HG03354 (cell line): ENCODE measurements at regions not wholly inside any gene's neighbourhood (a gene's known extent, or its start where the extent isn't known, plus 50 kb on each side); places are given as distances from the start of the nearest gene placed in this dataset.

Source experiments
- ATAC-seq: cut with Tn5 transposase; IDR thresholded peaks from one replicate; pipeline ENCODE4 v1.9.1; 2021; ENCODE audit warnings: mild to moderate bottlenecking; ENCODE audit not compliant: unreplicated experiment, poor library complexity, severe bottlenecking

DNA sequence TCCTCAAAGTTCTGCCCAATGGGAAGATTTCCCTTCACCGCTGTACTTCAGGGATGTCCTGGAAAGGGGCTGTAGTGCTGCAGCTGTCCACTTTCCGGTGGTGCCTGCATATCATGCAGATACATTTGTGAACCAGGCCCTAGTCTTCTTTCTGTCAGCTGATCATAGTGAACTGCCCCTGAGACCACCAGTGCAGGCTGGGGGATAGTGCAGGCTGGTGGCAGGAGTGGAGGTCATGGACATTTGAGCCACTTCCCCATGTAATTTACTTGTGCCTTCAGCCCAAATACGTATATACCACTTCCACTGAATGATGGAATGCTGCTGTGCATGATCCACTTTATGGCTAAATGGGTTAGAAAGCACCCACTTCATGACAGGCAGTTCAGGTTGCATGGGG, 120.0 kb downstream of the ZNF280B start:
- ATAC-seq, result no peak

DNA sequence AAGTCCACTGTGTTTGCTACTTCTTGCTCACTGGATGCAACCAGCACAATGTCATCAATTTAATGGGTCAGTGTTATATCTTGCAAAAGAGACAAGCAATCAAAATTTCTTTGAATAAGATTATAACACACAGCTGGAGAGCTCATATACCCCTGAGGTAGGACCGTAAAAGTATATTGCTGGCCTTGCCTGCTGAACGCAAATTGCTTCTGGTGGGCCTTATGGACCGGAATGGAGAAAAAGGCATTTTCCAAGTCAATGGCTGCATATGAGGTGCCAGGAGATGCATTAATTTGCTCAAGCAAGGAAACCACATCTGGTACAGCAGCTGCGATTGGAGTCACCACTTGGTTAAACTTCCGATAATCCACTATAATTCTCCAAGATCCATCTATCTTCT, 119.1 kb downstream of the ZNF280B start:
- ATAC-seq, result no peak

- ATAC-seq, result no peak
Measured at GRCh38 chr22:22390989-22391388, 117.6 kb downstream of the ZNF280B start.

DNA sequence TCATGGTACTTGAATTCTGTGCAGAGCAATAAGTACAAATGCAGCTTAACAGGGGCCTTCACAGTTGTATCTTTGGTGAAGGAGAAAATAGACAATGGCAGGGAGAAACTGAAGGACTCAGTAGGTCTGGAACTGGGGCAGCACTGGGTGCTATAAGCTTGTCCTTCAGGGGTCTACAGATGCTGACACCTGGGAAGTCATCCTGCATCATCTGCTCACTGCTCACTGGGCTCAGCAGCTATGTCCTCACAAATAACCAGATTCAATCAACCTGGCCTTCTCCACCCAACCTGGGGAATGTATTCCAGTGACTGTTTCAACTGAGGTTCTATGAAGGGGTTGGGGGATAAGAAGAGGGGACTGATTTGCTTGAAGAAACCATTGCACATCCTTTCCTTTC, 117.0 kb downstream of the ZNF280B start:
- ATAC-seq, result no peak

- no peak for ATAC-seq
Measured at GRCh38 chr22:22392131-22392530, 116.4 kb downstream of the ZNF280B start.

GRCh38 chr22:22394591-22394990, 114.0 kb downstream of the ZNF280B start:
- no peak for ATAC-seq

DNA sequence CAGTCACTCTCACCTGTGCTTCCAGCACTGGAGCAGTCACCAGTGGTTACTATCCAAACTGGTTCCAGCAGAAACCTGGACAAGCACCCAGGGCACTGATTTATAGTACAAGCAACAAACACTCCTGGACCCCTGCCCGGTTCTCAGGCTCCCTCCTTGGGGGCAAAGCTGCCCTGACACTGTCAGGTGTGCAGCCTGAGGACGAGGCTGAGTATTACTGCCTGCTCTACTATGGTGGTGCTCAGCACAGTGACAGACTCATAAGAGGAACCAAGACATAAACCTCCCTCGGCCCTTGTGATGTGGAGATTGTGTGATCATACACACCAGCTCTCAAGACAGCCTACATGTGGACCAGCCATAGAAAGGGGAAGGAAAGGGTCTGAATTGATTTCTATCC, 113.3 kb downstream of the ZNF280B start:
- no peak for ATAC-seq

DNA sequence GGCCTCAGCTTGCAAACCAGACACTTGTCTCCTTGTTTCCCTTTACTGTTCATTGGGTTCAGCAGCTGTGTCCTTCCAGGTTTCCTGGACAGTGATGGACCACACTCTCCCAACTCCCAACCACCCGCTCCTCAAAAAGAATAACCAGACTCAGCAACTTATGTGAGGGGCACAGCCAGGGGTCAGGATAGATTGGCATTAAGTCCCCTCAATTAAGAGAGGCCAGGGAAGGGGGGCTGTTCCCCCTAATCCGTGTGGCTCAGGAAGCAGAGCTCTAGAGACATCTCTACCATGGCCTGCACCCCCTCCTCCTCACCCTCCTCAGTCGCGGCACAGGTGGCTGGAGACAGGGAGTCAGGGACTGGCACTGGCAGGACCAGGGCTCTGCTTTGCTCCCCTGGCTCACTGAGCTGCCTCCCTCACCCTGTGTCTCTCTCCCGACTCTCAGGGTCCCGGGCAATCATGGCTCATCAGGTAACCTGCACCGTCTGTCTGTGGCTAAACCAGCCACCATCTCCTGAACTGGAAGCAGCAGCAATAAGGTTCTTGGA, 111.7 kb downstream of the ZNF280B start:
- no peak for ATAC-seq

GRCh38 chr22:22397292-22397870, 111.2 kb downstream of the ZNF280B start:
- no peak for ATAC-seq

DNA sequence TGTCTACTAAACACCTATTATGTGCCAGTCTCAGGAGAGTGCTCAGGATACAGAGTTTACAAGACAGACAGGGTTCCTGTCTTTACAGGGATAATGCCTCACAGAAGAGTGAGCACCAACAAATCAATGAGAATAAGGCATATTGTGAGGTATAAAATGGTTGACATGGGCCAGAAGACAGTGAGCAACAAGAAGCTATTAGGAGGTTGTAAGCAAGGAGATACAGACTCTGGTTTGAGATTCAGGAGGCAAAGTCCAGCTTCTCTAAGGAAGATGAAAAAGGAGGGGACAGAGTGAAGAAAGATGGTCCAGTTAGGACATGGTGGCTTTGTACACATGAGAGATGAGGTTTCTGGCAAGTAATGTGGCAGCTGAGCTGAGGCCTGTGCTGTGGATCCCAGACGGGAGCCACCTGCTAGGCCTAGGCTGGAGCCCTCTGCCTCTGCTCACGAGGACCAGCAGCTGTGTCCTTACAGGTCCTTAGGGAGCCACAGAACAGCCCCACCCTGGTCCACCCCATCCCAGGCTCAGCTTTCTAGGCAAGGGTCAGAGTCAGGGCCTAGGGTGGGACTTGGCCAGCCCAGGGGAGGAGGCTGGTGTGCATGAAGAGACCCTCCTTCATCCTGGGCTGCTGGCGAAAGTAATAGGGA, 110.5 kb downstream of the ZNF280B start:
- ATAC-seq, result no peak

DNA sequence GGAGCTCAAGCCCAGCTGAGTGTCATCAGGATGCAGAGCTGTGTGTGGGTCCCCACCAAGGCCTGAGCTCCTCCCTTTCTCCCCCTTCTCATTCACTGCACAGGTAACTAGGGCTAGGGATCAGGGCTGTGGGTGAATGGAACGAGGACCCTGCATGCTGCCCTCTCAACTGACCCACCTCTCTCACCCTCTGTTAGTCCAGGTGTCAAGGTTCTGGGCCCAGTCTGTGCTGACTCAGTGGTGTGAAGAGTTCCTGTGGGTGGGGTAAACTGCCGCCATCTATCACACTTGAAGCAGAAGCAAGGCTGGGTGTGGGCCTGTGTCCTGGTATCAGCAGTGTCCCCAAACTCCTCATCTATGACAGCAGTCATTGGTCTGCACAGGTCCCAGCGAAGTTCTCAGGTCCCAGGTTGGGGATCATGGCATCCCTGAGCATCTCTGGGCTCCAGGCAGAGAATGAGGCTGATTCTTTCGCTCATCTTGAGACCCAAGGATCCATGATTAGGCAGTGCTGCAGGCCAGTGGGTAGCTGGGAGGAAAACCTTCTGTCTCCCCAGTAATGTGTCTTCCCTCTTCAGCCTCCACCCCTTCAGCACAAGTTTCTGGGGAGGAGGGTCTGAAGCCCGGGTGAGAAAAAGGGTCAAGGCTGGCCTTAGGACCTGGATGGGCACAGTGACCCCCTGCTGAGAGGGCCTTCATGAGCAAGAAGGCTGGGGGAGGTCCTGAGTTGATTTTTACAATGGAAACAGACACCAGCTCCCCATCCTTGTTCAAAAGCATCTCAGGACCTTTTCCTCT, 109.8 kb downstream of the ZNF280B start:
- no peak for ATAC-seq

DNA sequence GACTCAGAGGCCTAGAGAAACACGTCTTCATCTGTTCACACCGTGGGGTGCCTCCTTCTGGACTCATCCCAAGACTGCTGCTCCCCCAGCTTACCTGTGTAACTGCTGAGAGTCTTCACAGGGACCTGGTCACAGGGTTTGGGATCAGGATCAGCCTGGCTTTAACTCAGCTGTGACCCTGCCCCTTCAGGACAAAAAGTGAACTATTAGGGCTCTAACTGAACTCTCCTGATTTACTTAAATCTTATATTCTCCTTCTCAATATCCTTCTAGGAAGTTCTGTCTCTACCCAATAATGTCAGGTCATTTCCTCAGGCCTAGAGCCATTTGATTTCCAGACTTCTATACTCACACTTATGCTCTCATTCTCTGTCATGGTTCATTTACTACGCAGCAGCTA, 108.4 kb downstream of the ZNF280B start:
- ATAC-seq, result no peak

GRCh38 chr22:22400964-22401363, 107.6 kb downstream of the ZNF280B start:
- no peak for ATAC-seq

GRCh38 chr22:22401381-22401780, 107.2 kb downstream of the ZNF280B start:
- ATAC-seq, result no peak

GRCh38 chr22:22403306-22403705, 105.2 kb downstream of the ZNF280B start:
- no peak for ATAC-seq

GRCh38 chr22:22403771-22404170, 104.8 kb downstream of the ZNF280B start:
- ATAC-seq, result no peak

GRCh38 chr22:22404598-22405284, 103.8 kb downstream of the ZNF280B start:
- no peak for ATAC-seq

DNA sequence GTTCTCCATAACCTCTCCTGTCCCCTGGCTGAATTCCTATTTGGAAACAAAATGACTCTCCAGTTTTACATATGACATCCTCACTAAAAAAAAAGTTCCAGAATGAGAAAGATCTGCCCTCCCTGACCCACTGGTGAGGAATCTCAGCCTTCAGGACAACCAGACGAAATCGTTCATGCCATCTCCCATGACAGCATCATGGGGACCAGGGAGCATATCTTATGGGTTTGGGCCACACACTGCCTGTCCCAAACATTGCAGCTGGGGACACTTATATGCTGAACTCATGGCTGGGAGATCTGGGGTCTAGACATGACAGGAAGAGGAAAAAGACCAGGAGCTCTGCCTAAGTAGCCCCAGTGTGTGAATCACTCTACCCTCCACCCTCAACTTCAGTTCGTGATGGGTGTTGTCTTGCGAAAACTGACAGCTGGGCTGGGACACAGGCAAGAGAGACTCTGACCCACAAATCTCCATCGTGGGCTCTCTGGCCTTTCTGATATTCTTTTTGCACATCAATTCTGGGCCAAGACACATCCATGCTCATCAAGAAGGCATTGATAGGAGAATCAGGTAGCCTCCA, 102.0 kb downstream of the ZNF280B start:
- no peak for ATAC-seq

DNA sequence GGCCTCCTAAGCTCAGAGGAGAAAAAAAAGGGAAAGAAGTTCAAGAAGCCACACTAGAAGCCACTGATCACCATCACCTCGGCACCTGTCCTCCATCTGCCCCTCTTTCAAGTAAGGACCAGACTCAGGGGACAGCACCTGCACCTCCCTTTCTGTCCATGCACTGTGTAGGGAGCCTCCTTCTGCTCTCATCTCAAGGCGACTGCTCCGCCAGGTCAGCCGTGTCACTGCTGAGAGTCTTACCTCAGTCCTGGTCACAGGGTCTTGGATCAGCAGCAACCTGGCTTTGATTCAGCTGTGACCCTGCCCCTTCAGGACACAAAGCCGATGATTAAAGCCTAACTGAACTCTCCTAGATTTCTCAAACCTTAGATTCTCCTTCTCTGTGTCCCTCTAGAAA, 101.5 kb downstream of the ZNF280B start:
- no peak for ATAC-seq

DNA sequence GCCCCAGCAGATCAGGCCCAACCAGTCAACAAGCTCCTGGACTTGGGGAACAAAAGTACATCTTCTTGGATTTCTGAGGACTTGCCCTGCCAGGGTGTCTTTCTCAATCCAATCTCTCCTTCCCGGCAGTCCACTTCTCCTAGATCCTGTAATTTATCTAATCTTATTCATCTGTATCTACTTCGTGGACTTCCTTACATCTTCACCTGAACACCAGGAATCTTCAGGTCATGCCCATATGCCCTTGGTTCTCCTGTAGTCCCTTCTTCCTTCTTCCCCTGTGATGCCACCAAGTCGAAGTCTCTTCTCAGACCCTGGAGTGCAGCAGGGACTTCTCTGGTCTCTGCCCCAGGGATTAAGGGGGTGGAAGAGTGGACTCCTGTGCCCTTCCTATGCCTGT, 100.3 kb downstream of the ZNF280B start:
- no peak for ATAC-seq
